ENCODE measurements at regions not wholly inside any gene's neighbourhood (a gene's known extent, or its start where the extent isn't known, plus 50 kb on each side); places are given as distances from the start of the nearest gene placed in this dataset.

DNA sequence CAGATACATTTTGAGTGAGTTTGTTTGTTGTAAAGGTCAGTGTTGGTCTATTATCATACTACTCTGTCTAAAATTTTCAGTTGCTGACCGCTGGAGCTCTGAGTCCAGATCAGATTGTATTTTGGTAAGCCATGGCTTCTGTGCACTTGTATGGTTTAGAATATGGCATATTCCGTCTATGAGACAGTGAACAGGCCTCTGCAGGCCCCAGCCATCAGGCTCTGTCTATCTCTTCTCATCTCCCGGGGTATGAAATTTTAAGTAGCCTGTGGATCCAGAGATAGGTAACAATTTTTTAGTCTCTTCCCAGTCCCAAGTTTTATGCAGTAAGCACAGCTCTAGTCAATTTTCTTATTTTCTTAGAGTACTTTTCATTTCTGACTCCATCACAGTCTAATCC is 1929.1 kb upstream of the SEL1L start:
- no peak for TF ChIP-seq POLR2A (IDR thresholded peaks at IDR 0.05)
- TF ChIP-seq, protein P1, sequence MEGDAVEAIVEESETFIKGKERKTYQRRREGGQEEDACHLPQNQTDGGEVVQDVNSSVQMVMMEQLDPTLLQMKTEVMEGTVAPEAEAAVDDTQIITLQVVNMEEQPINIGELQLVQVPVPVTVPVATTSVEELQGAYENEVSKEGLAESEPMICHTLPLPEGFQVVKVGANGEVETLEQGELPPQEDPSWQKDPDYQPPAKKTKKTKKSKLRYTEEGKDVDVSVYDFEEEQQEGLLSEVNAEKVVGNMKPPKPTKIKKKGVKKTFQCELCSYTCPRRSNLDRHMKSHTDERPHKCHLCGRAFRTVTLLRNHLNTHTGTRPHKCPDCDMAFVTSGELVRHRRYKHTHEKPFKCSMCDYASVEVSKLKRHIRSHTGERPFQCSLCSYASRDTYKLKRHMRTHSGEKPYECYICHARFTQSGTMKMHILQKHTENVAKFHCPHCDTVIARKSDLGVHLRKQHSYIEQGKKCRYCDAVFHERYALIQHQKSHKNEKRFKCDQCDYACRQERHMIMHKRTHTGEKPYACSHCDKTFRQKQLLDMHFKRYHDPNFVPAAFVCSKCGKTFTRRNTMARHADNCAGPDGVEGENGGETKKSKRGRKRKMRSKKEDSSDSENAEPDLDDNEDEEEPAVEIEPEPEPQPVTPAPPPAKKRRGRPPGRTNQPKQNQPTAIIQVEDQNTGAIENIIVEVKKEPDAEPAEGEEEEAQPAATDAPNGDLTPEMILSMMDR (IDR thresholded peaks at IDR 0.05): no peak
